DND-41 (cell line): ENCODE measurements at regions not wholly inside any gene's neighbourhood (a gene's known extent, or its start where the extent isn't known, plus 50 kb on each side); places are given as distances from the start of the nearest gene placed in this dataset.

ENCODE experiments used
- ATAC-seq: fragments of 200-7000 bp; cut with Tn5 transposase; 3 replicates; pipeline ENCODE4 v1.9.1; 2021; ENCODE audit warnings: low read depth; ENCODE audit not compliant: insufficient read depth
- DNase-seq: peaks from one replicate; pipeline ENCODE4 v3.0.0-alpha.2; 2020
- H2AFZ ChIP-seq: 2 replicates; pipeline ENCODE4 v1.6.0; 2012; ENCODE audit warnings: low read depth, low read length
- H3K27ac ChIP-seq: 2 replicates; pipeline ENCODE4 v1.5.1; 2012; ENCODE audit warnings: low read length, inconsistent platforms
- H3K27me3 ChIP-seq: fragments of 200-600 bp; sonication (generic); 2 replicates; pipeline ENCODE4 v1.6.0; 2012; ENCODE audit warnings: low read length, mild to moderate bottlenecking, inconsistent platforms; ENCODE audit not compliant: insufficient read depth, poor library complexity
- H3K36me3 ChIP-seq: 2 replicates; pipeline ENCODE4 v1.5.1; 2012; ENCODE audit warnings: low read length, inconsistent platforms; ENCODE audit not compliant: insufficient read depth
- H3K4me1 ChIP-seq: 2 replicates; pipeline ENCODE4 v1.5.1; 2012; ENCODE audit warnings: mild to moderate bottlenecking, low read length; ENCODE audit not compliant: insufficient read depth
- H3K4me2 ChIP-seq: 2 replicates; pipeline ENCODE4 v1.6.0; 2012; ENCODE audit warnings: mild to moderate bottlenecking, moderate library complexity, low read length, inconsistent platforms; ENCODE audit not compliant: insufficient read depth
- H3K4me3 ChIP-seq, 2 experiments: fragments of 200-600 bp in 1 of 2; shearing (Covaris generic) in 1 of 2; 2 replicates each; pipeline ENCODE4 v1.5.1; 2012 to 2016; ENCODE audit warnings: inconsistent platforms in 2 of 2, low read length in 2 of 2, mild to moderate bottlenecking in 2 of 2, low read depth in 1 of 2, moderate library complexity in 1 of 2
- H3K79me2 ChIP-seq: 2 replicates; pipeline ENCODE4 v1.6.0; 2012; ENCODE audit warnings: low read length, inconsistent platforms; ENCODE audit not compliant: insufficient read depth
- H3K9ac ChIP-seq: 2 replicates; pipeline ENCODE4 v1.6.0; 2012; ENCODE audit warnings: low read depth, mild to moderate bottlenecking, inconsistent platforms, low read length, moderate library complexity
- H3K9me3 ChIP-seq: 2 replicates; pipeline ENCODE4 v1.5.1; 2012; ENCODE audit warnings: low read length, moderate library complexity, mild to moderate bottlenecking, inconsistent platforms; ENCODE audit not compliant: insufficient read depth, severe bottlenecking
- H4K20me1 ChIP-seq: 2 replicates; pipeline ENCODE4 v1.6.0; 2012; ENCODE audit warnings: low read length; ENCODE audit not compliant: insufficient read depth
- EZH2 ChIP-seq: IDR thresholded peaks from 3 replicates; pipeline ENCODE4 v1.6.1; 2012; ENCODE audit warnings: borderline replicate concordance, low read depth, mild to moderate bottlenecking, moderate library complexity, low read length, inconsistent platforms; ENCODE audit not compliant: severe bottlenecking
- TF ChIP-seq, protein P1 (sequence below): IDR thresholded peaks from 2 replicates; pipeline ENCODE4 v1.5.1; 2012; ENCODE audit warnings: borderline replicate concordance, low read length, moderate library complexity, mild to moderate bottlenecking; ENCODE audit not compliant: poor library complexity, severe bottlenecking; ENCODE audit errors: extremely low read depth

DNA sequence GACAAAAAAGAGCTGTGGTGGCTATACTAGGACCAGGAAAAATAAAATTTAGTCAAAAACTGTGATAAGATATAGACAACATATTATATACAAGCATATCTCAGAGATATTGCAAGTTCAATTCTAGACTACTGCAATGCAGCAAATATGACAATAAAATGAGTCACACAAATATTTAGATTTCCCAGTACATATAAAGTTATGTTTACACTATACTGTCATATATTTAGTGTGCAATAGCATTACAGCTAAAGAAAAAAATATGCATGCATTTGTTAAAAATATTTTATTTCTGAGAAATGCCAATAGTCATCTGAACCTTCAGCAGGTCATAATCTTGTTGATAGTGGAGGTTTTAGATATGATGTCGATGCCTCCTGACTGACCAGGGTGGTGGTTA is 72.1 kb downstream of the AKR1C4 start:
- Histone ChIP-seq H3K9me3 (peaks cover 12% of the 10 kb centered on the region), H4K20me1 (no peaks in the 10 kb centered on the region), H3K4me3 (no peak overlapping the region), H3K79me2 (no peaks in the 10 kb centered on the region), H3K4me1 (no peaks in the 10 kb centered on the region), H3K27ac (no peak overlapping the region), H3K4me2 (no peak overlapping the region), H3K36me3 (no peaks in the 10 kb centered on the region), H3K27me3 (no peaks in the 10 kb centered on the region), H2AFZ (no peak overlapping the region), H3K9ac (no peak overlapping the region)
- TF ChIP-seq EZH2, result no peak
- TF ChIP-seq, protein P1, sequence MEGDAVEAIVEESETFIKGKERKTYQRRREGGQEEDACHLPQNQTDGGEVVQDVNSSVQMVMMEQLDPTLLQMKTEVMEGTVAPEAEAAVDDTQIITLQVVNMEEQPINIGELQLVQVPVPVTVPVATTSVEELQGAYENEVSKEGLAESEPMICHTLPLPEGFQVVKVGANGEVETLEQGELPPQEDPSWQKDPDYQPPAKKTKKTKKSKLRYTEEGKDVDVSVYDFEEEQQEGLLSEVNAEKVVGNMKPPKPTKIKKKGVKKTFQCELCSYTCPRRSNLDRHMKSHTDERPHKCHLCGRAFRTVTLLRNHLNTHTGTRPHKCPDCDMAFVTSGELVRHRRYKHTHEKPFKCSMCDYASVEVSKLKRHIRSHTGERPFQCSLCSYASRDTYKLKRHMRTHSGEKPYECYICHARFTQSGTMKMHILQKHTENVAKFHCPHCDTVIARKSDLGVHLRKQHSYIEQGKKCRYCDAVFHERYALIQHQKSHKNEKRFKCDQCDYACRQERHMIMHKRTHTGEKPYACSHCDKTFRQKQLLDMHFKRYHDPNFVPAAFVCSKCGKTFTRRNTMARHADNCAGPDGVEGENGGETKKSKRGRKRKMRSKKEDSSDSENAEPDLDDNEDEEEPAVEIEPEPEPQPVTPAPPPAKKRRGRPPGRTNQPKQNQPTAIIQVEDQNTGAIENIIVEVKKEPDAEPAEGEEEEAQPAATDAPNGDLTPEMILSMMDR, result no peak
- ATAC-seq (no peak), DNase-seq (no peak)

DNA sequence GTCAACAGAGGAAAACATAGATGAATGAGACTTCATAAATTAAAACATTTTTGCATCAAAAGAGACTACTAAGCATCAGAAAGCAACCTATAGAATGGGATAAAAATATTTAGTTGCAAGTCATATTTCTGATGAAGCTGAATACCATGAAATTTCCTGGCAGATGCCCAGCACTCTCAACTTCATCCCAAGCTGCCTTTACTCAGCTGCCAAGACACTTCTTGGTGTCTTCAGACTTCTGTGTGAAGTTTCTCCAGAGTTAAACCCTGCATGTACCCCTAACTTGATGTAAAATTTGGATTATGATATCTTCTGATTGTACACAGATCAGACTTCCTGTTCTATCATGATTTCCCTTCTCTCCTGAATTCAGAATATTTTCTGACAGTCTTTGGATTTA is 73.2 kb downstream of the AKR1C4 start:
- TF ChIP-seq, protein P1, result no peak
- TF ChIP-seq EZH2, result no peak
- Histone ChIP-seq H4K20me1 (no peaks in the 10 kb centered on the region), H3K27me3 (no peaks in the 10 kb centered on the region), H3K4me1 (no peaks in the 10 kb centered on the region), H3K9me3 (peaks cover 5% of the 10 kb centered on the region), H2AFZ (no peak overlapping the region), H3K4me2 (no peak overlapping the region), H3K79me2 (no peaks in the 10 kb centered on the region), H3K9ac (no peak overlapping the region), H3K27ac (no peak overlapping the region), H3K4me3 (no peak overlapping the region), H3K36me3 (no peaks in the 10 kb centered on the region)
- ATAC-seq (no peak), DNase-seq (no peak)

DNA sequence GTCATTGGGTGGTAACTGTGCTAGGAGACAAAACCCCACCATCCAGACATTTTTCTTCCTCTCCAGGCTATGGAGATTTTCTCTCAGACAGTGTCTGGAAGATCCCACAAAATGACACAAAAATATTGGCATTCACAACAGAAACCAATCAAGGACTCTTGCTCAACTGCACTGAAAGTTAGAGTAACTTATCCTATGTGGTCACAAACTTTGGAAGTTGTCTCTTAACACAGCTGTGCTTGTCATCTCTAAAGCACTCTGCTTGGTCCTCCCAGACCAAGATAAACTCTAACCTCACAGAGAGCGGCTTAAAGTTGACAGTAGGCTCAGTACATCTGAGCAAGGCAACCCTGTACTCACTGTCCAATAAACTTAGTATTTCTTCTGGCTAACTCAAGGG is 74.9 kb downstream of the AKR1C4 start:
- no peak overlapping the region for H2AFZ ChIP-seq
- H3K4me1 ChIP-seq, result no peaks in the 10 kb centered on the region
- DNase-seq (no peak), ATAC-seq (no peak)
- TF ChIP-seq EZH2, result no peak
- TF ChIP-seq, protein P1, result no peak
- no peak overlapping the region for H3K4me3 ChIP-seq
- H3K27ac ChIP-seq, result no peak overlapping the region
- H3K9me3 ChIP-seq, result peaks cover 4% of the 10 kb centered on the region
- no peaks in the 10 kb centered on the region for H4K20me1 ChIP-seq
- no peaks in the 10 kb centered on the region for H3K79me2 ChIP-seq
- no peaks in the 10 kb centered on the region for H3K27me3 ChIP-seq
- no peak overlapping the region for H3K9ac ChIP-seq
- H3K4me2 ChIP-seq, result no peak overlapping the region
- H3K36me3 ChIP-seq, result no peaks in the 10 kb centered on the region

DNA sequence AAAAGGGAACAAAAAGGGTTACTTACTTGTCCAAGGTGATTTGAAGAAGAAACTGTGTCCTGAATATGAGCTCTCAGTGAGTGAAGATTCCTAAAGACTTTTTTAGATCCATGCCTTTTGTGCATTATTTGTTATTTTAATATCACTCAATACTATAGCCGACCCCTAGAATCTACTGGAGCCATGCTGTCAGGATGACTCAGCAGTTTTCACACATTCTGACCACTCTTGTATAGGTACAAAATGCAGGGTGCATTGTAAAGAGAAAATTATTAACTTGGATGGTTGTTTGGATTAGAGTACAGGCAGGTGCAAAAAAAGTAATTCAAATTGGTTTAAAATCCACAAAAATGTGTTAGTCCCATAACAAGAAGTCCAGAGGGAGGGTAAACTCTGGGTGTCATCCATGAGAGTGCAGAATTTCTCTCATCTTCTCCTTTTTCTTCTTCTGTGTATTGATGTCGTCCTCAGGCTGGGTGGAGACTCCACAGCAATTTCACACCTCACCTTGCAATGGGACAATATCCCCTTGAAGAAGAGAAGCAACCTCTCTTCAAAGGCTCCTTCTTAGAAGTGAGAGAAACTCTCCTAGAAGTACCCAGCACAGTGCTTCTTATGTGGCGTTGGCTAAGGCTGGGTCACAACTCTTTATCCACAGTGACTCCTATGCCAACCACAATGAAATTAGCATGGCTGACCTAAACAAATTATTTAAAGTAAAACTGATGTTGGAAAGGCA is 75.6 kb downstream of the AKR1C4 start:
- ATAC-seq, result peak; percentile 72
- Histone ChIP-seq H3K9me3 (peaks cover under 1% of the 10 kb centered on the region), H3K4me1 (no peaks in the 10 kb centered on the region), H3K4me3 (no peak overlapping the region), H3K9ac (no peak overlapping the region), H2AFZ (no peak overlapping the region), H3K4me2 (no peak overlapping the region), H3K36me3 (no peaks in the 10 kb centered on the region), H3K79me2 (no peaks in the 10 kb centered on the region), H4K20me1 (no peaks in the 10 kb centered on the region), H3K27me3 (no peaks in the 10 kb centered on the region), H3K27ac (no peak overlapping the region)
- no peak for DNase-seq
- TF ChIP-seq, protein P1, result no peak
- no peak for TF ChIP-seq EZH2
